ENCODE measurements at regions not wholly inside any gene's neighbourhood (a gene's known extent, or its start where the extent isn't known, plus 50 kb on each side); places are given as distances from the start of the nearest gene placed in this dataset.

DNA sequence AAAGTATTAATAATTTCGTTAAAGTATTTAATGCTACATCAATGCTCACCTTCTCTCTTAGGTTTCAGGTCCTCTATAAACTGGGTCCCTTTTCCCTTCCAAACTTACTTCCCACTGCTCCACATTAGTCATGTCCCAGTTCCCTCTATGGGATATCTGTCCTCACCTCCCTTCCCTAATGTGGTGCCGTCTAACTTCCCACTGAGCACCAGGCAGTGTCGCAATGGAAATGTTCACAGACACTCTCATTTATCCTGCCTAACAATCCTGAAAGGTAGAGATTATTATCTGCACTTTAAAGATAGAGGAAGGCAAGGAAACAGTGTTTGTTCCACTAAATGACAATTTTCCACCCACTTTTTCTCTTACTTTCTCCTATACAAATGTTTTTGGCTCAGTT, 329.7 kb downstream of the CWC27 start:
- Mint-ChIP-seq H3K27me3 (peaks cover 17% of the 10 kb centered on the region), H3K4me1 (ENCODE audit: low read depth) (peaks cover 27% of the 10 kb centered on the region), H3K9me3 (no peaks in the 10 kb centered on the region), H3K4me3 (no peak overlapping the region), H3K36me3 (ENCODE audit: low read depth) (no peaks in the 10 kb centered on the region), H3K27ac (no peak overlapping the region)
- intact Hi-C loops (cut with micrococcal nuclease): no loop called here

All from dendritic cell treated with granulocyte-macrophage colony-stimulating factor and Interleukin-4, amounts not matched to agents 40 ng/mL and 50 ng/mL, for 4 days (primary cell).